SKM-1 treated with dmso at 0.1 percent for 144 hours (cell line): ENCODE measurements at regions not wholly inside any gene's neighbourhood (a gene's known extent, or its start where the extent isn't known, plus 50 kb on each side); places are given as distances from the start of the nearest gene placed in this dataset.
A peak's percentile ranks its signal among the peaks of the same experiment; 100 is the strongest.
"Not testable (repeated sequence)": the region's sequence is repeated elsewhere in the genome, so short reads cannot be mapped to it uniquely, and the experiment has no call there.

Experiments
- DNase-seq: peaks from one replicate; lab custom pipeline; 2025; ENCODE audit not compliant: unreplicated experiment; lab: John Stamatoyannopoulos, UW

DNA sequence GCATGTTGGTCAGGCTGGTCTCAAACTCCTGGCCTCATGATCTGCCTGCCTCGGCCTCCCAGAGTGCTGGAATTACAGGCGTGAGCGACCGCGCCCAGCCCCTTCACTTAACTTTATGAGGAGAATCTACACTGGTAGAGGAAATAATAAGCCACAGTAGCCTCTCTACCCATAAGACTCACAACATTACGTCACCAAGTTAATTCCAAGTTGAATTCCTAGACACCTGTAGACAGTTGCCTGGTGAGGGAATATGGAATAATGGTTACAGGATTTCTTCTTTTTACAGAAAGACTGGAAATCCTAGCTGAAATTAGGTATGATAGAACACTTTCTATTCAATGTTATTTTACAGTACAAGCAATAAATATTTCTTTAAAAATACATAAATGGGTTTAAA lies 854.5 kb upstream of the EYS start:
- no peak for DNase-seq

DNA sequence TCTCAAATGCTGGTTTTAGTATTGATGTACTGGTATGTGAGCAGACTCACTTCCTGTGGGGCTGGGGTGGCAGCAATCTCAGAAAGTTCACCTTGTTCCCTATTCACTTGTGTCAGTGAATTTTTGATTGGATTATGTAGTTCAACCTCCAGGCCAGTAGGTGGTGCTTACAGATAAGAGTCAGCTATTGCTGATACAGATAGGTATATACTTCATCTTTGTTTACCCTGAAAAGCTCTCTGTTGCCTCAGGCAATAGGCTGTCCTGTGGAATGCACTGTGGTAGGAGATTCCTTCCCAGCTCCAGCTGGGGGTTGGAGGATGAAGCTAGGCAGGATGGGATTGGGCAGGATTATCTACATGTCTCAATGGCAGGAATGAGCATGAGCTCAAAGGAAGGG lies 851.2 kb upstream of the EYS start:
- DNase-seq = peak; percentile 27

DNA sequence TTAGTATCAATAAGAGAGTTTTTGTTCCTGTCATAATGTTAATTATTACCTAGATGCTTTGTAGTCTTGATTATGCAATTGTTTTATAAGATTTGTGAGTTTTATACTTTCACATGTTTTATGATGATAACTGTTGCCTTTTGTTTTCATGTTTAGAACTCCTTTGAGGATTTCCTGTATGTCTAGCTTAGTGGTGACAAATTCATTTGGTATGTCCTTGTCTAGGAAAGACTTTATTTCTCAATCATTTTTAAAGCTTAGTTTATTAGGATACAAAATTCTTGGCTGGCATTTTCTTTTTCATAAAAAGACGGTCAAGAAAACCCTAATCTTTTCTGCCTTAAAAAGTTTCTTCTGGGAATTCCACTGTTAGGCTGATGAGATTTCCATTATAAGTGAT lies 849.9 kb upstream of the EYS start:
- no peak for DNase-seq

DNA sequence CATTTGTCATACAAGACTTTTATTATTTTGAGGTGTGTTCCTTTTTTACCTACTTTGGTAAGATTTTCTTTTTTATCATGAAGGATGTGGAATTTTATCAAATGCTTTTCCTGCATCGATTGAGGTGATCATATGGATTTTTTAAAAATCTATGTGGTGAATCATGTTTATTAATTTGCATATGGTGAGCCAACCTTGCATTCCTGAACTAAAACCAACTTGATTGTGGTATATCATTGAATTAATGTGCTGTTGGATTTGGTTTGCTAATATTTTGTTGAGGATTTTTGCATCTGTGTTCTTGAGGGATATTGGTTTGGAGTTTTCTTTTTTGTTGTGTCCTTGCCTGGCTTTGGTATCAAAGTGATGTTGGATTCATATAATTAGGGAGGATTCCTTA lies 848.1 kb upstream of the EYS start:
- no peak for DNase-seq

GRCh38 chr6:66553441-66553840 lies 846.4 kb upstream of the EYS start:
- DNase-seq = no peak

GRCh38 chr6:66538551-66539135 lies 831.6 kb upstream of the EYS start:
- DNase-seq = no peak

DNA sequence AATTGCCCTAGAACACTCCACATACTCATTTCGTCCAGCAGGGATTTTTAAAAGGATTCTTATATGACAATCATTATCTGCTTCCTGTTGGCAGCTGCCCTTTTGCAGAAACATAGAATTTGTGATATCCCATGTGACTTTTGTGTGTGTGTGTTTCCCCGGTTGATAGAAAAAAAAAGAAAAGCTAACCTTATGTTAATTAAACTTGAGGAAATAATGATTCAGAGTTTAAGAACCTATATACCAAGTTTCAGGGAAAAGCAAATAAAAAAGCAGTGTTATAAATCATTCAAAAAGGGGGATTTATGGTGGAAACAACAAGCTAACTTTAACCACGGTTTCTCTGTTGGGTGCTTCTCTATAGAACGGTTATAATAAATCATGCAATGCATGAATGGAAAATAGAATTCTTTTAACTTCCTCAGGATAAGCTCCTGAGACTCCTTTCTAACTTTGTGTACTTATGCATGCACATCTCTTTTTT lies 826.9 kb upstream of the EYS start:
- DNase-seq = no peak

DNA sequence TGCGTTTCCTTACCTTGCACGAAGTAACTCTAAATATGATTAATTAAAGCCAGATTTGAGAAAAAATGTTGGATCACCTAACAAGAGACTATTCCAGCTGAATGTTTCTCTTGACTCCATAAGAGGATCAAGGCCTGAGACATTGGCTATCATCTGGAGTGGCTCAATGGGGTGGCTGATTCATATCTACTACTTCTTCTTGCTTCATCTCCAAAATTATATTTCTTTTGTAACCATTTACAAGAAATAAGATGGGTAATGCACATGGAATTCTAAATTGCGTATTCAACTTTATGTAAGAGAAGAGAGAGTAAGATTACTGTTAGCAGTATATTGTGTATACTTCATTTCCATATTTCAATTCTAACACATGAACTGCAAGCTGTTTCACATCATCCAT lies 819.0 kb upstream of the EYS start:
- no peak for DNase-seq

GRCh38 chr6:66522864-66523263 lies 815.8 kb upstream of the EYS start:
- DNase-seq = no peak

DNA sequence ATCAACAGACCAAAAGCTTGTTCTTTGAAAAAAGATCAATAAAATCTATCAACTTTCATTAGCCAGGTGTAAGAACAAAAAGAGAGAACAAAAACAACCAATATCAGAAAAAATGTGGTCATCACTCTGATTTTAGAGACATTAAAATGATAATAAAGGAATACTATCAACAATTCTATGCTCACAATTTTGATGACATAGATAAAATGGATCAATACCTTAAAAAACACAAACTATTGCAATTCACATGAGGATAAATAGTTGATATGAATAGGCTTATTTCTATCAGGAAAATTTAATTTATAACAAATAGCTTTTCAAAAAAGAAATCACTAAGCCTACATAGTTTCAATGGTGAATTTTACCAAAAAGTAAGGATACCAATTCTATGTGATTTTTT lies 809.4 kb upstream of the EYS start:
- no peak for DNase-seq

DNA sequence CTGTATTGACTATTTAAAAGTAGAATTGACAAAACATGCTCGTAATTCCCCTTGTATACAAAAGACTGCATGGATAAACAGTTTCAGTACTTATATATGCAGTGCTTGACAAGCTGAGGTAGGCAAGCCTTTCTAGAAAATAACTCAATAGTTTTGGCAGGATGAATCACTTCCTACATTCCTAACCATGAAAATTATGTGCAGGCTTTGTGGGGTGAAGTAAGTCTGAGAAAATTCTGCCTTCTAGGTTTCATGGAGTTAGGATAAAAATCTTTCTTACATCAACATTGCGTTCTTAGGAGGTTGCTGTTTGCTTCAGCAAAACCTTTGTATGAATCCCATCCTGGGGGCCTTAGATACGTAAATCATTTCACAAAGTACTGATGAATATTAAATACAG lies 801.4 kb upstream of the EYS start:
- no peak for DNase-seq

- no peak for DNase-seq
These were observed 792.8 kb upstream of the EYS start for GRCh38 chr6:66499851-66500250.

DNA sequence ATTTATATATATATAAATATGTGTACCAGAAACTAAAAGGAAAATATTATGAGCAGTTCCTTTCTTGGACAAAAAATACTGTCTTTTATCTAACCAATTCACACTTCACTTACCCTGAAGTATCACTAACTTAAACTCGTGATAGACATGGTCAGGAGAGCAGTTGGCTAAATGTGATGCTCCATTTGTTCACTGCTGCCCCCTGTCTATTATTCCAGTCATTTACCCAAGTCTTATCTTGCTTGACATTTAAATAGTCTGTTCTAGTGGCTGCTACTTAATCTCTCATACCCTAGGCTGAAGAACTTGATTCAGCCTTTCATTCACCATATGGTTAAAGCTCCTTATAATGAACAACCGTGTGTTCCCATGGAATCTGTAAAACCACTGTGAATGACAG lies 789.6 kb upstream of the EYS start:
- peak; percentile 26 for DNase-seq

DNA sequence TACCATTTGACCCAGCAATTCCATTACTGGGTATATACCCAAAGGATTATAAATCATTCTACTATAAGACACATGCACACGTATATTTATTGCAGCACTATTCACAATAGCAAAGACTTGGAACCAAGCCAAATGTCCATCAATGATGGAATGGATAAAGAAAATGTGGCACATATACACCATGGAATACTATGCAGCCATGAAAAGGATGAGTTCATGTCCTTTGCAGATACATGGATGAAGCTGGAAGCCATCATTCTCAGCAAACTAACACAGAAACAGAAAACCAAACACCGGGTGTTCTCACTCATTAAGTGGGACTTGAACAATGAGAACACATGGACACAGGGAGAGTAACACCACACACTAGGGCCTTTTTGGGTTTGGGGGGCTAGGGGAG lies 787.6 kb upstream of the EYS start:
- not testable (repeated sequence) for DNase-seq

- no peak for DNase-seq
These were observed 782.4 kb upstream of the EYS start for GRCh38 chr6:66489269-66489987.

GRCh38 chr6:66481216-66481615 lies 774.2 kb upstream of the EYS start:
- DNase-seq = no peak

- DNase-seq = no peak
These were observed 771.7 kb upstream of the EYS start for GRCh38 chr6:66478705-66479104.

- DNase-seq = no peak
These were observed 728.3 kb upstream of the EYS start for GRCh38 chr6:66435321-66435720.

DNA sequence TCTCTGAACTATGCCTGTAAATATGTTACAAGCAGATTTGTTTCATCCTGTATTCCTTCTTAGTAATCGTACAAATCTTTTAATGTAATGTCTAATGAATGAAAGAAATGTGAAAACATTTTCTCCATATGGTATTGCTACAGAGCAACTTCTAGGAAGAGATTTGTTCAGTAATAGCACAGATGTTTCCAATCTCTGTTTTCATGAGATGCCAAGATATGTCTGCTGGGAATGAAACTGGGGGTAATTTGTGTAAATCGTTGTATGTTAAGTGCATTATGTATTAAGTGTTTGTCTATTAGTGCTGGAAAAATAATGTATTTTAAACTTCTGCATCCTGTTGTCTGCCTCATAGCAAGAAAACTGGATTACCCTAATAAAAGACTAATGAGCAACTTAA lies 722.2 kb upstream of the EYS start:
- DNase-seq = no peak

DNA sequence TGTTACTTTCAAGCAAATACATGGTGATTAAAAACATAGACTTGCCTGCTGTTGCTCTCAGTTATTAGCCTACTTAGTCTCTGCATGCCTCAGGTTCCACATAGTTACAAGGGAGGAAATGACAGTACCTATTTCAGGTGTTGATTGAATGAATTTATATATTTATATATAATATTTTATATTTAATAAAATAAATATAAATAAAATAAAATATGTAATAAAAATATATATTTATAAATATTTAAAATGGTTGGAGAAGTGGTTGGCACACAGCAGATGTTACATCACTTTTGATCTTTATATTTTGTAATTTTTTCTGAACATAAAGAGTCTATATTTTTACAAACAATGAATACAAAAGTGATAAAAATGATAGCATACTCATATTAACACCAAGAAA lies 716.0 kb upstream of the EYS start:
- no peak for DNase-seq

GRCh38 chr6:66421570-66421969 lies 714.5 kb upstream of the EYS start:
- DNase-seq = no peak

DNA sequence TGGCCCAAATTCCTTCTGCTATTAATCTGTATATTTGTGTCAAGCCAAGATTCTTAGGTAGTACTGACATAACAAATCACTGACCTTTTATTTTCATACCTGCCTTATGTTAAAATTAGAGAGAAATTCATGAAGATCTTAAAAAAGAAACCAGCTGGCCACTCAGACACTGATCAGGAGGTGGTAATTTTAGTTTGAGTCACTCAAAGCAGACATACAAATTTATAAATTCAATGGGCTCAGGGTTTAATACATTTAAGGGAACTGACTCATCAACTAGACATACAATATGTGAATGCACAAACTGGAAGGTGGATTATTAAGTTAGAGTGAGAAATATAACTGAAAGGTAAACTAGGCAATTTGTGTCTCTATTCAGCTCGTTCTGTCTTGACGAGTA lies 711.9 kb upstream of the EYS start:
- DNase-seq = no peak

DNA sequence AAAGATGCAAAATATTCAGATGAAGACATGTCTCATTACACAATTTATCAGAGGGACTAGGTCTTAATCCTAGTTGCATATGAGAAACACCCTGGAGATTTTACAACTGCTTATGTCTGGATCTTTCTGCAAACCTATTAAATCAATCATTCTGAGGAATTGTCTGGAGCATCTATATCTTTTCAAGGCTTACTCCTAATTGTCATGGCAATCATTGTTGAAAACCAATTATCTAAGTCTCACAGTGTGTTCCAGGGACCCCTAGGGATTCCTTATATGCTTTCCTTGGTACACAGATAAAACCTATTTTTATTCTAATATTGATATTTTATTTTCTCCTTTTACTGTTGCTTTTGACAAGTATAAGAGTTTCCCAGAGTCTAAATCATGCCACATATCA lies 696.9 kb upstream of the EYS start:
- DNase-seq = no peak
